Keratinocyte (primary cell): ENCODE measurements at regions not wholly inside any gene's neighbourhood (a gene's known extent, or its start where the extent isn't known, plus 50 kb on each side); places are given as distances from the start of the nearest gene placed in this dataset.

ENCODE experiments used
- DNase-seq: peaks from one replicate; pipeline ENCODE4 v3.0.0-alpha.2; 2011; ENCODE audit warnings: low read depth, missing footprints, low spot score
- FAIRE-seq: peaks from 2 replicates; lab custom pipeline; 2011; peaks lifted over from hg19 to GRCh38; lab: Jason Lieb, UNC
- H2AFZ ChIP-seq: 2 replicates; pipeline ENCODE4 v1.6.0; 2012; ENCODE audit warnings: low read length, control low read depth, inconsistent platforms; ENCODE audit not compliant: control insufficient read depth
- H3K27ac ChIP-seq: 2 replicates; pipeline ENCODE4 v1.5.1; 2011; ENCODE audit warnings: low read length; ENCODE audit not compliant: control insufficient read depth, insufficient read depth
- H3K27me3 ChIP-seq: 3 replicates; pipeline ENCODE4 v1.6.0; 2011; ENCODE audit warnings: low read length; ENCODE audit not compliant: control insufficient read depth, insufficient read depth; ENCODE audit errors: extremely low read depth
- H3K36me3 ChIP-seq, 2 experiments: 2 replicates in 1 of 2; 3 replicates in 1 of 2; pipeline ENCODE4 v1.5.1; 2011; ENCODE audit warnings: low read length in 2 of 2, mild to moderate bottlenecking in 1 of 2; ENCODE audit not compliant: control insufficient read depth in 2 of 2, insufficient read depth in 2 of 2; ENCODE audit errors: extremely low read depth in 1 of 2
- H3K4me1 ChIP-seq: 3 replicates; pipeline ENCODE4 v1.5.1; 2011; ENCODE audit warnings: low read length; ENCODE audit not compliant: control insufficient read depth, insufficient read depth; ENCODE audit errors: extremely low read depth
- H3K4me2 ChIP-seq: 3 replicates; pipeline ENCODE4 v1.6.0; 2011; ENCODE audit warnings: low read depth, low read length; ENCODE audit not compliant: control insufficient read depth, insufficient read depth; ENCODE audit errors: extremely low read depth
- H3K4me3 ChIP-seq, 3 experiments: fragments of 200-600 bp in 1 of 3; sonication (generic) in 1 of 3; 2 replicates in 2 of 3; 3 replicates in 1 of 3; pipeline ENCODE4 v1.5.1; 2011 to 2016; ENCODE audit warnings: low read length in 3 of 3, mild to moderate bottlenecking in 3 of 3, control low read depth in 2 of 3, inconsistent platforms in 1 of 3, low read depth in 1 of 3, mixed read lengths in 1 of 3, mixed run types in 1 of 3, moderate library complexity in 1 of 3; ENCODE audit not compliant: control insufficient read depth in 2 of 3, insufficient read depth in 2 of 3; ENCODE audit errors: extremely low read depth in 1 of 3
- H3K79me2 ChIP-seq: 2 replicates; pipeline ENCODE4 v1.6.0; 2012; ENCODE audit warnings: low read length; ENCODE audit not compliant: control insufficient read depth, insufficient read depth
- H3K9ac ChIP-seq: 3 replicates; pipeline ENCODE4 v1.6.0; 2011; ENCODE audit warnings: low read length; ENCODE audit not compliant: control insufficient read depth, insufficient read depth; ENCODE audit errors: extremely low read depth
- H3K9me1 ChIP-seq: 3 replicates; pipeline ENCODE4 v1.6.0; 2011; ENCODE audit warnings: low read length; ENCODE audit not compliant: control insufficient read depth, insufficient read depth; ENCODE audit errors: extremely low read depth
- H3K9me3 ChIP-seq: 2 replicates; pipeline ENCODE4 v1.5.1; 2012; ENCODE audit warnings: low read depth, low read length; ENCODE audit not compliant: control insufficient read depth
- H4K20me1 ChIP-seq: 3 replicates; pipeline ENCODE4 v1.6.0; 2011; ENCODE audit warnings: low read length; ENCODE audit not compliant: control insufficient read depth, insufficient read depth; ENCODE audit errors: extremely low read depth
- CTCF ChIP-seq, 3 experiments: IDR thresholded peaks in 1 of 3; conservative IDR thresholded peaks in 1 of 3; optimal IDR thresholded peaks in 1 of 3; 2 replicates in 2 of 3; 3 replicates in 1 of 3; pipeline versions ENCODE3 to v1.5.1; 2011; ENCODE audit warnings: low read length in 3 of 3, mild to moderate bottlenecking in 3 of 3, moderate library complexity in 2 of 3, control low read depth in 1 of 3, inconsistent platforms in 1 of 3; ENCODE audit not compliant: insufficient read depth in 2 of 3; ENCODE audit errors: extremely low read depth in 1 of 3
- EZH2 ChIP-seq: IDR thresholded peaks from one replicate; pipeline ENCODE4 v1.6.1; 2012; ENCODE audit warnings: inconsistent platforms, mild to moderate bottlenecking, low read length, moderate library complexity
- dilution Hi-C: fragments of 300-500 bp; cut with MboI; formaldehyde crosslinking; loops from one replicate; pipeline ENCODE4 v1.7.0; 2020; ENCODE audit warnings: low sequenced_read_pairs; ENCODE audit not compliant: extremely low pct_ligation_motif_present

DNA sequence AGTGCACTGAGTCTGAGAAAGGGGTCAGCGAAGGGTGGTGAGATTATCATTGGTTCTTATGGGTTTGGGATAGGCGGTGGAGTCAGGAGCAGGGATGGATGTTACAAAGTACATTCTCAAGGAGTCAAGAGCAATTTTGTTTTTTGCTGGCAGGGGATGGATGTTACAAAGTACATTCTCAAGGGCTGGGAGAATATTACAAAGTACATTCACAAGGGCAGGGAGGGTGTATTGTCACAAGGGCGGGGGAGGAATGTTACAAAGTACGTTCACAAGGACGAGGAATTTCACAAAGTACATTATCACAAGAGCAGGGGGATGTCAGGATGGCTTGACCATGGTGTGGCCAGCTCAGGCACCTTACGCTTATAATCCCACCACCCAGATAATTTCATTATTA, 59.3 kb upstream of the FAM89A start:
- Histone ChIP-seq H3K9ac (no peak overlapping the region), H3K4me1 (no peaks in the 10 kb centered on the region), H3K9me1 (no peaks in the 10 kb centered on the region), H3K27ac (no peak overlapping the region), H3K4me2 (no peak overlapping the region), H3K27me3 (peaks cover 3% of the 10 kb centered on the region), H3K9me3 (no peaks in the 10 kb centered on the region), H3K36me3 (no peaks in the 10 kb centered on the region), H4K20me1 (no peaks in the 10 kb centered on the region), H3K4me3 (no peak overlapping the region), H3K79me2 (no peaks in the 10 kb centered on the region), H2AFZ (no peak overlapping the region)
- dilution Hi-C loops: no loop called here
- no peak for DNase-seq
- TF ChIP-seq CTCF (optimal IDR thresholded peaks at IDR 0.05 in 1 of 3, IDR thresholded peaks at IDR 0.05 in 1 of 3, conservative IDR thresholded peaks at IDR 0.05 in 1 of 3; ENCODE audit: extremely low read depth in 1 of 3, insufficient read depth in 2 of 3, low read length in 3 of 3) (no peak), EZH2 (no peak)
- FAIRE-seq: no peak

- Histone ChIP-seq H4K20me1 (no peaks in the 10 kb centered on the region), H3K9ac (no peak overlapping the region), H3K79me2 (no peaks in the 10 kb centered on the region), H3K9me3 (no peaks in the 10 kb centered on the region), H3K9me1 (no peaks in the 10 kb centered on the region), H2AFZ (no peak overlapping the region), H3K4me3 (no peak overlapping the region), H3K27me3 (peaks cover 3% of the 10 kb centered on the region), H3K27ac (no peak overlapping the region), H3K4me1 (no peaks in the 10 kb centered on the region), H3K4me2 (no peak overlapping the region), H3K36me3 (no peaks in the 10 kb centered on the region)
- DNase-seq (no peak), FAIRE-seq (no peak)
- dilution Hi-C loops: no loop called here
- no peak for TF ChIP-seq CTCF (optimal IDR thresholded peaks at IDR 0.05 in 1 of 3, IDR thresholded peaks at IDR 0.05 in 1 of 3, conservative IDR thresholded peaks at IDR 0.05 in 1 of 3; ENCODE audit: extremely low read depth in 1 of 3, insufficient read depth in 2 of 3, low read length in 3 of 3)
- no peak for TF ChIP-seq EZH2
Measured at GRCh38 chr1:231095595-231095994, 55.5 kb upstream of the FAM89A start.
